Glutamatergic neuron (in vitro differentiated cells): ENCODE measurements at regions not wholly inside any gene's neighbourhood (a gene's known extent, or its start where the extent isn't known, plus 50 kb on each side); places are given as distances from the start of the nearest gene placed in this dataset.

Experiments
- DNase-seq: peaks from one replicate; pipeline ENCODE4 v3.0.0; 2022
- H3K27ac Mint-ChIP-seq: one replicate; pipeline ENCODE4 v1.8.0; 2020; ENCODE audit warnings: mild to moderate bottlenecking, mixed read lengths, inconsistent platforms; ENCODE audit not compliant: unreplicated experiment
- H3K27me3 Mint-ChIP-seq: one replicate; pipeline ENCODE4 v1.8.0; 2020; ENCODE audit warnings: mild to moderate bottlenecking, moderate library complexity, mixed read lengths, inconsistent platforms; ENCODE audit not compliant: unreplicated experiment
- H3K36me3 Mint-ChIP-seq: one replicate; pipeline ENCODE4 v1.8.0; 2020; ENCODE audit warnings: mild to moderate bottlenecking, mixed read lengths, inconsistent platforms; ENCODE audit not compliant: unreplicated experiment
- H3K4me1 Mint-ChIP-seq: one replicate; pipeline ENCODE4 v1.8.0; 2020; ENCODE audit warnings: mild to moderate bottlenecking, low read depth, mixed read lengths, inconsistent platforms; ENCODE audit not compliant: unreplicated experiment
- H3K4me3 Mint-ChIP-seq: one replicate; pipeline ENCODE4 v1.8.0; 2020; ENCODE audit warnings: mild to moderate bottlenecking, mixed read lengths, inconsistent platforms; ENCODE audit not compliant: unreplicated experiment
- H3K9me3 Mint-ChIP-seq: one replicate; pipeline ENCODE4 v1.8.0; 2020; ENCODE audit warnings: mild to moderate bottlenecking, moderate library complexity, mixed read lengths, inconsistent platforms; ENCODE audit not compliant: unreplicated experiment
- CTCF ChIP-seq: fragments of 200-600 bp; sonication (generic); IDR thresholded peaks from one replicate; pipeline ENCODE4 v1.5.0; 2021; ENCODE audit not compliant: partially characterized antibody, unreplicated experiment

DNA sequence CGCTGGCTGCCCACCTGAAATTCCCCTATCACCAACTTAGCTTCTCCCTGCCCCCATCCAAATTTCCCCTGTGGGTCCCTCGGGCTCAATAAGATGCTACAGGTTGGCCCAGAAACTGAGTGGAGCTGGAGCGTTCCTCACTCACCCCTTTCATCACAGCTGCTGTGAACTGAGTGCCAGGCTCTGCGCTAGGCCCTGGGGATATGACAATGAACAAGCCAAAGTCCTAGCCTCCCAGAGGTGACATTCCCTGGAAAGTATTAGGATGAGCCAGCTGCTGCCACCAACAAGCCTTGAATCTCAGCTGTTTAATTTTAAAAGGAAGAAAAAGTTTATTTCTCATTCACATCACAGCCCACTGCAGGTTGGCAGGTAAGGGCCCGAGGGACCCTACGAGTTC is 86.6 kb upstream of the EYA2 start:
- Mint-ChIP-seq H3K4me1 (peaks cover 40% of the 10 kb centered on the region), H3K4me3 (no peak overlapping the region), H3K9me3 (peaks cover 15% of the 10 kb centered on the region), H3K27ac (no peak overlapping the region), H3K36me3 (no peaks in the 10 kb centered on the region), H3K27me3 (peaks cover 8% of the 10 kb centered on the region)
- no peak for DNase-seq
- no peak for TF ChIP-seq CTCF

GRCh38 chr20:46808565-46808964 is 86.1 kb upstream of the EYA2 start:
- no peak overlapping the region for H3K4me3 Mint-ChIP-seq
- H3K36me3 Mint-ChIP-seq: no peaks in the 10 kb centered on the region
- DNase-seq: no peak
- peaks cover 35% of the 10 kb centered on the region for H3K4me1 Mint-ChIP-seq
- peaks cover 15% of the 10 kb centered on the region for H3K9me3 Mint-ChIP-seq
- H3K27ac Mint-ChIP-seq: no peak overlapping the region
- peaks cover 7% of the 10 kb centered on the region for H3K27me3 Mint-ChIP-seq
- TF ChIP-seq CTCF: no peak

DNA sequence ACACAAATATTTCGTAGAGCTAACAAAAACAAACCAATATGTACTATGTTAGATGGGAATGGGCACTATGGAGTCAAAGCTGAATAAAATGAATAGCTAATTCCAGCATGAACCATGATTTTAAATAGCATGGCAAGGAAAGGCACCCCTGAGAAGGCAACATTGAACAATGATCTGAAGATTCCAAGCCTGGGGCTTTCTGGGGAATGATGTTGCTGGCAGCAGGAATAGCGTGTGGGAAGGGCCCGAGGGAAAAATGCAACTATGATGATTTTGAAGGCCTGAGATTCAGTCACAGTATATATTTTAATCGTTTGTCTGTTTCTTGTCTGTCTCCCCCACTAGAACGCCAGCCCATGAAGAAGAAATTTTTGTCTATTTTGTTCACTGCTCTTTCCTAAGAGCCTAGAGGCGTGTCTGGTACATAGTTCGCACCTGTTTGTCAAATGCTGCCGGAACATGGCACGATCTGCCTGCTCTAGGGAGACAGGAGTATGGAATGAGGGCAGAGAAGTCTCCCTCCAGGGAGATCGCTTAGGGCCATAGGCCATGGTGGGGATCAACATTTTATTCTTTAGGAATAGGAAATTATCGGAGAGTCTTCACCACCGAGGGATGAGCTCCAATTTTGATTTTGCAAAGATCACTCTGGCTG is 84.8 kb upstream of the EYA2 start:
- Mint-ChIP-seq H3K4me1 (peaks cover 32% of the 10 kb centered on the region), H3K27me3 (no peaks in the 10 kb centered on the region), H3K4me3 (no peak overlapping the region), H3K27ac (peak overlapping the region; percentile 79), H3K9me3 (peaks cover 11% of the 10 kb centered on the region), H3K36me3 (no peaks in the 10 kb centered on the region)
- no peak for TF ChIP-seq CTCF
- no peak for DNase-seq

GRCh38 chr20:46810448-46811223 is 84.0 kb upstream of the EYA2 start:
- no peak for DNase-seq
- Mint-ChIP-seq H3K36me3 (no peaks in the 10 kb centered on the region), H3K27ac (peak overlapping the region; percentile 79), H3K4me3 (peak overlapping the region; percentile 49), H3K27me3 (no peaks in the 10 kb centered on the region), H3K4me1 (peaks cover 32% of the 10 kb centered on the region), H3K9me3 (peaks cover 11% of the 10 kb centered on the region)
- no peak for TF ChIP-seq CTCF
